B cell (primary cell): ENCODE measurements at regions not wholly inside any gene's neighbourhood (a gene's known extent, or its start where the extent isn't known, plus 50 kb on each side); places are given as distances from the start of the nearest gene placed in this dataset.
"Not testable (repeated sequence)": the region's sequence is repeated elsewhere in the genome, so short reads cannot be mapped to it uniquely, and the experiment has no call there.

Experiments
- ATAC-seq: fragments of 200-7000 bp; cut with Tn5 transposase; one replicate; pipeline ENCODE4 v1.10.0; 2021; ENCODE audit warnings: low read depth, mild to moderate bottlenecking, moderate number of reproducible peaks, moderate library complexity
- CTCF ChIA-PET: fragments of 350-600 bp; sonication (Branson Sonifier 250); formaldehyde crosslinking; loops from one replicate; lab custom pipeline; 2021; ENCODE audit warnings: antibody characterized with exemption, inconsistent platforms; lab: Charles Lee
- POLR2A ChIA-PET: fragments of 350-600 bp; sonication (Branson Sonifier 250); formaldehyde crosslinking; loops from one replicate; lab custom pipeline; 2021; ENCODE audit warnings: antibody characterized with exemption; lab: Charles Lee
- DNase-seq: peaks from one replicate; pipeline ENCODE4 v3.0.0; 2013
- H2AFZ ChIP-seq: 2 replicates; pipeline ENCODE4 v1.6.1; 2012; ENCODE audit warnings: mild to moderate bottlenecking, low read depth, low read length; ENCODE audit not compliant: insufficient read depth, poor library complexity, severe bottlenecking
- H3K27ac ChIP-seq, 2 donors: 1 replicate in 1 of 2; 2 replicates in 1 of 2; pipeline ENCODE4 v1.5.1; 2012 to 2013; ENCODE audit warnings: low read length in 2 of 2, mild to moderate bottlenecking in 2 of 2, moderate library complexity in 1 of 2
- H3K27me3 ChIP-seq, 4 experiments: fragments of 200-600 bp in 1 of 4; sonication (generic) in 1 of 4; replicated peaks in 1 of 4; 1 replicate in 2 of 4; 2 replicates in 2 of 4; pipeline versions ENCODE4 v1.6.1 to v1.7.0; 2013 to 2016; ENCODE audit warnings: low read length in 3 of 4, mild to moderate bottlenecking in 2 of 4, mixed read lengths in 1 of 4, moderate library complexity in 1 of 4; ENCODE audit not compliant: insufficient read depth in 4 of 4, control insufficient read depth in 3 of 4; ENCODE audit errors: control extremely low read depth in 1 of 4
- H3K36me3 ChIP-seq, 2 experiments: replicated peaks in 1 of 2; 1 replicate in 1 of 2; 2 replicates in 1 of 2; pipeline versions ENCODE4 v1.6.1 to v1.7.1; 2013; ENCODE audit warnings: low read length in 1 of 2; ENCODE audit not compliant: insufficient read depth in 2 of 2, control insufficient read depth in 1 of 2; ENCODE audit errors: control extremely low read depth in 1 of 2, extremely low read depth in 1 of 2
- H3K4me1 ChIP-seq, 2 donors: fragments of 200-600 bp in 1 of 2; sonication (generic) in 1 of 2; 1 replicate in 1 of 2; 2 replicates in 1 of 2; pipeline versions ENCODE4 v1.5.1 to v1.6.1; 2013 to 2017; ENCODE audit warnings: low read length in 2 of 2; ENCODE audit not compliant: control insufficient read depth in 2 of 2, insufficient read depth in 2 of 2
- H3K4me2 ChIP-seq: replicated peaks from 2 replicates; pipeline ENCODE3; 2012; ENCODE audit warnings: mild to moderate bottlenecking, low read depth, low read length; ENCODE audit not compliant: poor library complexity, severe bottlenecking
- H3K4me3 ChIP-seq, 5 experiments: fragments of 200-600 bp in 1 of 5; sonication (generic) in 1 of 5; 1 replicate in 3 of 5; 2 replicates in 2 of 5; pipeline versions ENCODE4 v1.5.1 to v1.7.0; 2011 to 2016; ENCODE audit warnings: low read length in 4 of 5, mild to moderate bottlenecking in 4 of 5, low read depth in 2 of 5, control low read depth in 1 of 5, moderate library complexity in 1 of 5; ENCODE audit not compliant: insufficient read depth in 1 of 5; ENCODE audit errors: control extremely low read depth in 1 of 5, extremely low read depth in 1 of 5
- H3K79me2 ChIP-seq: fragments of 200-600 bp; sonication (generic); one replicate; pipeline ENCODE4 v1.6.0; 2016; ENCODE audit warnings: low read length; ENCODE audit not compliant: control insufficient read depth, insufficient read depth
- H3K9ac ChIP-seq: fragments of 200-600 bp; sonication (generic); 2 replicates; pipeline ENCODE4 v1.6.1; 2017; ENCODE audit warnings: mild to moderate bottlenecking, low read length, moderate library complexity
- H3K9me3 ChIP-seq, 3 donors: one replicate each; pipeline versions ENCODE4 v1.6.1 to v1.7.1; 2013; ENCODE audit warnings: low read length in 2 of 3; ENCODE audit not compliant: control insufficient read depth in 2 of 3, insufficient read depth in 1 of 3; ENCODE audit errors: control extremely low read depth in 1 of 3
- H4K20me1 ChIP-seq: 2 replicates; pipeline ENCODE4 v1.6.0; 2012; ENCODE audit warnings: mild to moderate bottlenecking, low read length; ENCODE audit not compliant: insufficient read depth, control insufficient read depth, poor library complexity, severe bottlenecking
- H3K27ac Mint-ChIP-seq: one replicate; pipeline ENCODE4 v1.8.0; 2021; ENCODE audit warnings: mixed read lengths
- H3K27me3 Mint-ChIP-seq: one replicate; pipeline ENCODE4 v1.8.0; 2021; ENCODE audit warnings: mixed read lengths
- H3K4me1 Mint-ChIP-seq: one replicate; pipeline ENCODE4 v1.8.0; 2021; ENCODE audit warnings: mixed read lengths
- H3K4me3 Mint-ChIP-seq: one replicate; pipeline ENCODE4 v1.8.0; 2021; ENCODE audit warnings: mixed read lengths
- H3K9me3 Mint-ChIP-seq: one replicate; pipeline ENCODE4 v1.8.0; 2022; ENCODE audit warnings: mixed read lengths; ENCODE audit not compliant: insufficient read depth
- EZH2 ChIP-seq: IDR thresholded peaks from 2 replicates; pipeline ENCODE4 v1.6.1; 2012; ENCODE audit warnings: borderline replicate concordance, low read depth, mild to moderate bottlenecking, moderate library complexity, low read length; ENCODE audit not compliant: insufficient read depth, poor library complexity, severe bottlenecking
- WGBS: methylation state at CpG from one replicate; pipeline ENCODE4 v1.1.5; 2013; ENCODE audit warnings: missing lambda C conversion rate; ENCODE audit not compliant: insufficient coverage; 5-methylcytosine and 5-hydroxymethylcytosine counted together
- intact Hi-C: fragments of 100-400 bp; cut with micrococcal nuclease; formaldehyde crosslinking; loops from one replicate; pipeline ENCODE4 v1.10.0; 2022
- TF ChIP-seq, protein P1 (sequence below): fragments of 200-600 bp; IDR thresholded peaks from one replicate; pipeline ENCODE4 v1.8.0; 2022; ENCODE audit warnings: antibody characterized with exemption, mild to moderate bottlenecking

DNA sequence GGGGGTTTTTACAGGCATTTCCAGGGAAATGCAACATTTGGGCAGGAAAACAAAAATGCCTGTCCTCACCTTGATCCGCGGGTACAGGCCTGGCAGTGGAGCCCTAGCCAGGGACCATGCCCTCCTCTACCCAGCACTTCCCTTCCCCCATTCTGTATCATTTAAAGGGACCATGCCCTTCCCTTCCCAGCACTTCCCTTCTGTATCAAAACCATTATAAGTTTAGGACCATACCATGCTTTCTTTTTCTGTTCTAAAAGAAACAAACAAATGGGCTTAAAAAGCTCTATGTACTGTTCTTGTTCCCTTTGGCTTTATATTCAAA is 166.9 kb upstream of the ZNF608 start:
- Histone ChIP-seq H2AFZ (no peak overlapping the region), H3K27me3 (no peaks in the 10 kb centered on the region), H3K36me3 (no peaks in the 10 kb centered on the region), H3K9me3 (peaks cover 0 to 8% (median 0%) of the 10 kb centered on the region in 3 donors), H3K27ac (no peak overlapping the region), H4K20me1 (no peaks in the 10 kb centered on the region), H3K4me2 (no peak overlapping the region), H3K79me2 (no peaks in the 10 kb centered on the region), H3K9ac (no peak overlapping the region), H3K4me3 (no peak overlapping the region), H3K4me1 (peaks cover 3 to 12% of the 10 kb centered on the region in 2 donors)
- no peak for TF ChIP-seq EZH2
- TF ChIP-seq, protein P1, sequence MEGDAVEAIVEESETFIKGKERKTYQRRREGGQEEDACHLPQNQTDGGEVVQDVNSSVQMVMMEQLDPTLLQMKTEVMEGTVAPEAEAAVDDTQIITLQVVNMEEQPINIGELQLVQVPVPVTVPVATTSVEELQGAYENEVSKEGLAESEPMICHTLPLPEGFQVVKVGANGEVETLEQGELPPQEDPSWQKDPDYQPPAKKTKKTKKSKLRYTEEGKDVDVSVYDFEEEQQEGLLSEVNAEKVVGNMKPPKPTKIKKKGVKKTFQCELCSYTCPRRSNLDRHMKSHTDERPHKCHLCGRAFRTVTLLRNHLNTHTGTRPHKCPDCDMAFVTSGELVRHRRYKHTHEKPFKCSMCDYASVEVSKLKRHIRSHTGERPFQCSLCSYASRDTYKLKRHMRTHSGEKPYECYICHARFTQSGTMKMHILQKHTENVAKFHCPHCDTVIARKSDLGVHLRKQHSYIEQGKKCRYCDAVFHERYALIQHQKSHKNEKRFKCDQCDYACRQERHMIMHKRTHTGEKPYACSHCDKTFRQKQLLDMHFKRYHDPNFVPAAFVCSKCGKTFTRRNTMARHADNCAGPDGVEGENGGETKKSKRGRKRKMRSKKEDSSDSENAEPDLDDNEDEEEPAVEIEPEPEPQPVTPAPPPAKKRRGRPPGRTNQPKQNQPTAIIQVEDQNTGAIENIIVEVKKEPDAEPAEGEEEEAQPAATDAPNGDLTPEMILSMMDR = no peak
- no peak for DNase-seq
- no peaks in the 10 kb centered on the region for H3K27me3 Mint-ChIP-seq
- no peak overlapping the region for H3K27ac Mint-ChIP-seq
- H3K4me3 Mint-ChIP-seq = no peak overlapping the region
- POLR2A ChIA-PET = no interaction called here
- ATAC-seq = no peak
- 100% methylated on average over 2 of the region's 2 CpGs for WGBS
- peaks cover 33% of the 10 kb centered on the region for H3K4me1 Mint-ChIP-seq
- intact Hi-C loops = no loop called here
- CTCF ChIA-PET = no interaction called here
- H3K9me3 Mint-ChIP-seq = no peaks in the 10 kb centered on the region

- WGBS = no CpG with 5 or more reads among the region's 5 CpGs
- H3K27ac Mint-ChIP-seq, H3K27ac ChIP-seq, H2AFZ ChIP-seq, H3K4me3 Mint-ChIP-seq, POLR2A ChIA-PET, H3K27me3 ChIP-seq, H4K20me1 ChIP-seq, intact Hi-C loops, ATAC-seq, H3K4me3 ChIP-seq, CTCF ChIA-PET, H3K9me3 ChIP-seq, H3K4me2 ChIP-seq, H3K9me3 Mint-ChIP-seq, DNase-seq, H3K79me2 ChIP-seq, H3K36me3 ChIP-seq, H3K27me3 Mint-ChIP-seq, H3K9ac ChIP-seq: not testable (repeated sequence)
- peaks cover 11 to 21% of the 10 kb centered on the region in 2 donors for H3K4me1 ChIP-seq
- peaks cover 46% of the 10 kb centered on the region for H3K4me1 Mint-ChIP-seq
Measured at GRCh38 chr5:124916313-124916712, 169.9 kb upstream of the ZNF608 start.
